ENCODE measurements at regions not wholly inside any gene's neighbourhood (a gene's known extent, or its start where the extent isn't known, plus 50 kb on each side); places are given as distances from the start of the nearest gene placed in this dataset.
"Not testable (repeated sequence)": the region's sequence is repeated elsewhere in the genome, so short reads cannot be mapped to it uniquely, and the experiment has no call there.

GRCh38 chr6:62889240-62889639 is 322.0 kb upstream of the FKBP1C start:
- DNase-seq (ENCODE audit: low read depth in 2 of 3, low spot score in 2 of 3): no peak

GRCh38 chr6:62891065-62891647 is 320.1 kb upstream of the FKBP1C start:
- peak in 1 of 3 donors; percentile 20 for DNase-seq (ENCODE audit: low read depth in 2 of 3, low spot score in 2 of 3)

- DNase-seq (ENCODE audit: low read depth in 2 of 3, low spot score in 2 of 3): no peak
These were observed 317.2 kb upstream of the FKBP1C start for GRCh38 chr6:62894114-62894513.

DNA sequence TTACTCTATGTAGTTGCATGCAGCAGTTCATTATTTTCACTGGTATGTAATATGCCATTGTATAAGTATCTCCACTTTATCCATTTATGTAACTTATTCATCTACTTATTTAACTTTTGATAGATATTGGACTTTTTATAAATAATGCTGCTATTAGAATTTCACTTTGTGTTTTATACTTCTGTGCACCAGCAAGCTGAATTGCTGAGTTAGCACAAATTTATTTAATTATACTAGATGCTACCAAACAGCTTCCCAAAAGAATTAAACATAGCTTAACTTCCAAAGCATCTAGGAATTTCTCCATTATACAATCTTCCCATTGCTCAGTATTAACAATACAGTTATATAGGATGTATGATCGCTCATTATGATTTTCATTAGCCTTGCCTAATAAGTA is 308.0 kb upstream of the FKBP1C start:
- no peak for DNase-seq (ENCODE audit: low read depth in 2 of 3, low spot score in 2 of 3)

GRCh38 chr6:62904687-62905086 is 306.6 kb upstream of the FKBP1C start:
- no peak for DNase-seq (ENCODE audit: low read depth in 2 of 3, low spot score in 2 of 3)

DNA sequence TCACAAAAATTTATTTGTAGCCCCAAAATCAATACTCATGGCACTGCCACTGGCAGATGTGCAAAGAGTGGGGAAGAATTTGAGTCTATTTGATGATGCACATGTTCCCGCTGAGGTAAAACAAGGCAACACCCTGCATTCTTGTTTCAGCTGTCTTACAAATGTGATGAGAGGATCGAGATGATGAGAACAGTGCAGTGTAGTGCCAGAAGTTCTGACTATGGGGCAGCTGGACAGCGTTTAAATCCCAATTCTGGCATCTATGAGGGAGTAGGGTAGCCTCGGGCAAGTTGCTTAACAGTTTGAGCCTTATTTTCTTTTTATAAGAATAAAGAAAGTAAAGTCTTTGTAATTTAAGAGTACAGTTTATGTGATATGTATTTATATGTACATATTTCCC is 296.7 kb upstream of the FKBP1C start:
- no peak for DNase-seq (ENCODE audit: low read depth in 2 of 3, low spot score in 2 of 3)

DNA sequence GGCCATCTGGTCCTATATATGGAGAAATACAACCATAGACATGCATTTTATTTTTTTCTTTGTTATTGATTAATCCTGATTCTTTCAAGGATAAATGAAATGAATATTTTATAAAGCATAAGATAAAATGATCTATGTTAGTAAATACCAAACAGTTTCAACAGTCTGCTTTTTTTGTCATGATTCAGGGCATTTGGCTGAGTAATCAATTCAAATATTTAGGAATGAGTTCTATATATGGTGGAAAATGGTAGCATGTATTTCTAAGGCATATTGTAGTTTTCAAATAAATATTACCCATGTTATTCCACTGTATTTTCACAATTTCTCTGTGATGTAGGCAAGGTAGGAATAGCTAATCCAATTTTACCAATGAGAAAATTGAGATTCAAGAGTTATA is 287.5 kb upstream of the FKBP1C start:
- DNase-seq (ENCODE audit: low read depth in 2 of 3, low spot score in 2 of 3): no peak

- DNase-seq (ENCODE audit: low read depth in 2 of 3, low spot score in 2 of 3): no peak
These were observed 270.4 kb upstream of the FKBP1C start for GRCh38 chr6:62940848-62941247.

GRCh38 chr6:62942000-62942399 is 269.3 kb upstream of the FKBP1C start:
- no peak for DNase-seq (ENCODE audit: low read depth in 2 of 3, low spot score in 2 of 3)

GRCh38 chr6:62968834-62969233 is 242.4 kb upstream of the FKBP1C start:
- DNase-seq (ENCODE audit: low read depth in 2 of 3, low spot score in 2 of 3): no peak

DNA sequence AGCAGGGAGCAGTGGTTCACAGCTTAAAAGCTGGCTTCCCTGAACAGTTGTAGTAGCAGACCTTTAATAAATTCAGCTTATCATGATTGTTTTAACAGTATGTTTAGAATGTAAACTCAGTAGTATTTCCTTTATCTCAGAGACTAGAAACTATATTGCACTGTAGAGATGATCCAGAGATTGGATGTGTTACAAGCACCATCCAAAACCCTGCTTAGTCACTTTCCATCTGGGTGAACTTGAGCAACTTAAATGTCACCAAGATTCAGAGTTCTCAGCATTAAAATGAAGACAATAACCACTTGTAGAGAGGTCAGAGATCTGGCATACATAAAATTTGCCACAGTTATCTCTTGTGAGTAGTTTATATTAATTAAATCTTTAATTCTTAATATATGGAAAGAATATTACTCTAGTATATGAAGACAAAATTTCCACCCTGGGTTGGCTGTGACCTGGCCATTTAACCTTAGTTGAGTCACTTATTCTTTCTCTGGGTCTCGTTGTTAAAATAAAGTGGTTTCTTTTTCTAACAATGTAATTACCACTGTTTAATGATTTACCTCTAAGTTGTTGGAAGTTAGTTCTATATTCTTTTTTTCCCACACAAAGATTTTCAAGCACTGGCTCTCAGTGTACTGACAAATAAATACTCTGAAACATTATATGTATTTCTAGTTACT is 239.2 kb upstream of the FKBP1C start:
- DNase-seq (ENCODE audit: low read depth in 2 of 3, low spot score in 2 of 3): no peak

DNA sequence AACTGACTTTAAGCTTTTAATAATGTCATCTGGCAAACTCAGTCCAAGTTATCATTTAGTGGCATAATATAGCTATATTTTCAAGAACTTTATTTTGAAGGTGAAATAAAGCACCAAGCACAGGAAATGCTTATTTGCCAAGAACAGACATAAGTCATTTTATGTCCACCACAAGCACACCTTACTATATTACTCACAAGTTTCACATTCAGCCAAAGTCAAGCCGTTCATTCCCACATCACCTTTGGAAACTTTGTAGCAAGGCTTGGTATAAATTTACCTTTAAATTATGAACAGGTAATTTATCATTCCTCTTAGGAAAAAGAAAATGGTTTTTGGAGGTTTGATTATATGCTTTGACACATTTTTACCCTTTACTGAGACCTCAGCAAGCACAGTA is 236.8 kb upstream of the FKBP1C start:
- no peak for DNase-seq (ENCODE audit: low read depth in 2 of 3, low spot score in 2 of 3)

DNA sequence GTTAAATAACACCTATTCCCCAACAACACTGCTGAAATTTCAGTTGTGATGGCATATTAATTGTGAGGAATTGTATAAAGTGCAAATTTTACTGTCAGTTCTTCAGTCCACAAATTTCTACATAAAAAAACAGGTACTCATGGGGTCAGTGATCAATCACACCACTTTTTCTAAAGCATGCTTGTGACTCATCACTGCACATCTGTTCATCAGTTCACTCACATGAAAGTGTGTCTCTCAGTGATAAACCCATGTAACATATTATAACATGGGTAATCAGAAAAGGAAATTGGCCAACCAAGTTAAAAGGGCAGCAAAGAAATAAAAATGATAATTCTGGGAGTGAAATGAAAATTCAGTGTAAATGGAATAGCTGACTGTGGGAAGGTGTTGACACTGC is 234.7 kb upstream of the FKBP1C start:
- DNase-seq (ENCODE audit: low read depth in 2 of 3, low spot score in 2 of 3): no peak

DNA sequence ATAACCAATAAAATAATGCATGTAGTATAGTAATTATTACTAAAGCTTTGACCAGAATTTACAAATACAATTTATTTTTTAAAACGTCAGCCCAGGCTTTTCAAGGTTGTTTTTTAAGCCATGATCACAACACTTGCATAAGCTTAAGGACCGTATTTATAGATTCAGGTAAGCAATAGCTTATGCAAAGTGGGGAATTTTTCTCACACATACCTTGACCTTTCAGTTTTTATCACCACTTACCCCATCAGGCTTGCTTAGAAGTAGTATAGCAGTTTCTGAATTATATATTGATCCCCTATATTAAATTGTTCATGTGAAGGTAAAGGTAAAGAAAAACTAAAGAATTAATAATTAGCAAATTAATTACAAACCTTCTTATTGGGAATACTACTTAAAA is 232.3 kb upstream of the FKBP1C start:
- no peak for DNase-seq (ENCODE audit: low read depth in 2 of 3, low spot score in 2 of 3)

- DNase-seq (ENCODE audit: low read depth in 2 of 3, low spot score in 2 of 3): no peak
These were observed 231.2 kb upstream of the FKBP1C start for GRCh38 chr6:62980093-62980492.

DNA sequence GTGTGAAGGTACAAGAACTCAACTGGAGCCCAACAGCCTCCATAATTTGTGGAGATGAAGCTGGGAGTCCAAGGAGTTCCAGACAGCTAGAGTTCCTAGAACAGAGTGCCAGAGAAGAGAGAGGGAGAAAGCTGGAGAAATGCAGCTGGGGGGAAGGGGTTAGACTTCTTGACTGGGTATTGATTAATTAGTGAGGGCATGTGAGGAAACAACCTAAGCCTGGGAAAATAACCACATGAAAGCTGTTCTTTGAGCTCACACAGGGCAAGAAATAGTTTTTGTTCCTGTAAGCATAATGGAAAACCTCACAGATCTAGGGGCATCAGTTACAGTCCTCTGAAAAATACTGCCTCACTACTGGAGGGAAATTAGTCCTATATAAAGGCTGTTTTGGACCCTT is 230.5 kb upstream of the FKBP1C start:
- no peak for DNase-seq (ENCODE audit: low read depth in 2 of 3, low spot score in 2 of 3)

DNA sequence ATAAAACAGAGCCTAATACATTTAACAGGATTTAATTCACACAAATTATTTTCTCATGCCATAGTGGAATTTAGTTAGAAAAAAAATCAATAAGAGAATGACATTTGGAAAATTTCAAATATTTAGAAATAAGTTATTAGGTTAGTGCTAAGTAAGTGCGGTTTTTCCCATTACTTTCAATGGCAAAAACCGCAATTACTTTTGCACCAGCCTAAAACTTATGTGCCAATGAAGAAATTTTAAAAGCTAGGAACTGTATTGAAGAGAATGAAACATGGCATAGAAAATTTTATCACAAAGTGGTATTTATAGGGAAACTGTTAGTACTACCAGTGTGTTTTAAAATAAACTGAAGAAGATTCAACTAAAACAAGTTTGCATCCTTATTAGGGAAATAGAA is 228.3 kb upstream of the FKBP1C start:
- no peak for DNase-seq (ENCODE audit: low read depth in 2 of 3, low spot score in 2 of 3)

GRCh38 chr6:62991696-62992095 is 219.6 kb upstream of the FKBP1C start:
- DNase-seq (ENCODE audit: low read depth in 2 of 3, low spot score in 2 of 3): not testable (repeated sequence)

GRCh38 chr6:62993951-62994350 is 217.3 kb upstream of the FKBP1C start:
- DNase-seq (ENCODE audit: low read depth in 2 of 3, low spot score in 2 of 3): no peak

DNA sequence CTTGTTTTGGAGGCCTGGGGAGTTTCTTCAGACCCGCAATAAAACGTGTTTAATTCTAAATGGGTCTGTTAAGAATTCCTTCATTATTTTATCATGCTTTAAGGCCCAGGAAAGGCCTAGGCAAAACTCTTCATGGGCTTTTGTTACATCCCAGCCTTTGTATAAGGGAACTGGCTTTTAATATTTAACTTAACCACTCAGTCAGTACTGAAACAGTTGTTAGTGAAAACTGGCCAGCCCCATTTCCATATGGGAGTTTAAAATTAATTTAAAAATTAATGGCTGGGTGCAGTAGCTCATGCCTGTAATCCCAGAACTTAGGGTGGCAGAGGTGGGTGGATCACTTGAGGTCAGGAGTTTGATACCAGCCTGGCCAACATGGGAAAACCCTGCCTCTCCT is 213.2 kb upstream of the FKBP1C start:
- no peak for DNase-seq (ENCODE audit: low read depth in 2 of 3, low spot score in 2 of 3)

GRCh38 chr6:62999242-62999641 is 212.0 kb upstream of the FKBP1C start:
- not testable (repeated sequence) for DNase-seq (ENCODE audit: low read depth in 2 of 3, low spot score in 2 of 3)

DNA sequence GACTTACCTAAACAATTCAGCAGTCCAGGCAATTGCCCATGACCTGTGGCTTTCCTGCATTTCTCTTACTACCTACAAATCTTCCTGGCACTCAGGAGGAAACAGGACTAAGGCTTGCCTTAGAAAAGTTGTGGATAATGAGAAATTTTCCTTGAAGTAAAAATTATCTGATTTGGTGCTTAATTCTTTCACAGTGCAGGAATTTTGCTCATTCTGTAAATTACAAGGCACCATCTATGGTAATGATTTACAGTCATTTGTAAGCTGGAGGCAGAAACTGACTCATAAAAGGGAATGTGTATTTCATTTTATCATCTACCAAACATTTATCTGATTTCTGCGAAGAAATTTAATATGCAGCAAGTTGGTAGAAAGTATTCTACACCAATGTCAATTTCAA is 211.5 kb upstream of the FKBP1C start:
- no peak for DNase-seq (ENCODE audit: low read depth in 2 of 3, low spot score in 2 of 3)

- DNase-seq (ENCODE audit: low read depth in 2 of 3, low spot score in 2 of 3): not testable (repeated sequence)
These were observed 205.3 kb upstream of the FKBP1C start for GRCh38 chr6:63006018-63006417.
